UCSD-AML1 (cell line): ENCODE measurements at regions not wholly inside any gene's neighbourhood (a gene's known extent, or its start where the extent isn't known, plus 50 kb on each side); places are given as distances from the start of the nearest gene placed in this dataset.

ENCODE experiments used
- DNase-seq: peaks from one replicate; lab custom pipeline; 2025; ENCODE audit not compliant: unreplicated experiment; lab: John Stamatoyannopoulos, UW

DNA sequence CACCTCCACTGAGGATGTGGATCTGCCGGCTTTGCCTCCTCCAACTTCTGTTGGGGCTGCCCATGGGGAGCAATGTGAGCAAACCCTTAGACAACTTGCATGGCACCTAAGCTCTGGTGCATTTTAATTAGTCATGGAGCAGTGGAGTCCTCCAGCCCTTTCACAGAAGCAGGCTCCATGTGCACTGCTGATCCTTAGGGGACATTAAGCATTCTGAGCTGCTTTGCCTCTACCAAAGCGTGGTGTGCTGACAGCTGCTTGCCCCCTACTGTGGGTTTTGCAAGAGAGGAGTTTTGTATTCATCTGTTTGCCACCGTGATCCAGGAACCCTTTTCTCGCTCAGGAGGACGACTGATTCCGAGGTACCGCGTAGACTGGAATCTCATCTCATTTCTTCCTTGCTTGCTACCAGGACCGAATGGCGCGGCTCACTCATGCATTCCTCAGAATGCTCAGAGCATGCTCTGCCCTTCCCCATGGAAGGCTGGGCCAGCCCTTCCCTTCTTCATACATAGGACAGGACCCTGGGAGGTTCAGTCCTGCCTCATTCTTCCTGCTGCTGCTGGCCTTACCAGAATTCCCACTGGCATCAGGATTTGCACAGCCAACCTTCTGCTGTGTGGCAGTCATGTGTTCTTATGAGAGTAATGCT, 432.5 kb downstream of the GADD45G start:
- no peak for DNase-seq

DNA sequence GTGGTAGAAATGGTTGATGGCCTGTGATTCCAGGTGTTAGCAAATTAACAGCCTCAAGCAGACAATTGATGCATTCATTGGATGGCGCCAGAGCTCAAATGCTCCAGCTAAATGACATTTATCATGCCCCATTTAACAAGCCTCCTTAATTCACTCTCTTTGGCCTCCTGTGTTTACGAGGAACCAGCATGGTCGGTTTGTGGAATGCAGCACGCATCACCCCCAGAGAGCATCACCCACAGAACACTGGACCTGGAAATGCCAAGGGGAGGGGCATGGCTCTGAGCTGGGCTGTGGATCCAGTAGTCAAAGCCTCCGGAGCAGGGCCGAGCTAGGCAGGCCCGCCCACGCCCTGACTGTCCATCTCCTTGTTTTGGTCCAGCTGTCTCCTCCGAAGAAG, 434.0 kb downstream of the GADD45G start:
- no peak for DNase-seq

DNA sequence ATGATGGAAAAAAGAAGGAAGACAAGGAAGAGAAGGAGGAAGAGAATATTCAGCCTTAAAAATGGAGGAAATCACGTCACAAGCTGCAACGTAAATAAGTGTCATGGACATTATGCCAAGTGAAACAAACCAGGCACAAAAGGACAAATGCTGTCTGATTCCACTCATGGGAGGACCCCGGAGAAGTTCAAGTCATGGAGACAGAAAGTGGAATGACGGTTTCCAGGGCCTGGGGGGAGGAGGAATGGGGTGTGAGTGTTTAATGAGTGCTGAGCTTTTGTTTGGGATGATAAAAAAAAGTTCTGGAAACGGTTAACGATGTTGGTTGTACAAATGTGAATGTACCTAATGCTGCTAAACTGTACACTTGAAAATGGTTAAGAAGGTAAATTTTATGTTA, 439.5 kb downstream of the GADD45G start:
- DNase-seq = no peak

DNA sequence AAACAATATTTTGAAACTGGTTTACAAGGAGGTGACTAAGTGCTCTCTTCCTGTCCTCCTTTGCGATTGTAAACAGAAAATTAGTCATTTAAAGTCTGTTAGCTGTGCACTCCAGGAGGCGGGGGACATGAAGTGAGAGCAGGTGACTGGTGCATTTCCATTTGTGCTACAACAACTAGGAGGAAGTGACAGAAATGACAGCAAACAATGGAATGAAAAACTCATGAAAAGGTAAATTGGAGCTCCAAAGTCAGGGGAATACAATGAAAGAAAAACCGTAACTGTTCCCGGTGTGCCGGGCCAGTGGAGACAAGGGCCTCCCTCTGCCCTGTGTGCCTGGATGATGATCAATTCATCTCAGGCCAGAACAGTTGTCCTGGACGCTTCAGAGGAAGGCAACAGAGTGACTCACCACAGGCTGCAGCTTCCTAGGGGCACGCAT, 439.9 kb downstream of the GADD45G start:
- DNase-seq = no peak

DNA sequence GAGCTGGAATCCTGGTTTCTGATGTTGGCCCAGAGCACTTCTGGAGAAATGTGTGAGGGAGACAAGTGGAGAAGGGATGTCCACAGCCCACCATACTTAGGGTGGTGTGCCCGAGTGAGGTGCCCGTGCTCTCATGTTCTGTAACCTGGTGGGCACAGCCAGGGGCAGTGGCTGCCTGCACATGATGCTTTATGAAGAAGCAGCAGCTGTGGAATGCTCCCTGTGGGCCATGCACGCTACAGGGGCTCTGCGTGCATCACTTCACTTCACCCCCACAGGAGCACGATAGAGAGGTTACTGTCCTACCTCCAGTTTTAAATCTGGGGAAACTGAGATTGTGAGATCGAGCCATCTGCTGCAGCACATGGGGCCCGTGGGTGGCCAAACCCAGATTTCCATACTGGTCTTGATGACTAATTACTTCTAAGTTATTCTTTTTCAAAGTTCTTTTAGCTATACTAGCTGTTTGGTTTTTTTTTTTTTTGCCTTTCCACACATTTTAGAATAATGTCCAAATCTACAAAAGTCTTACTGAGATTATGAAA, 441.6 kb downstream of the GADD45G start:
- no peak for DNase-seq

DNA sequence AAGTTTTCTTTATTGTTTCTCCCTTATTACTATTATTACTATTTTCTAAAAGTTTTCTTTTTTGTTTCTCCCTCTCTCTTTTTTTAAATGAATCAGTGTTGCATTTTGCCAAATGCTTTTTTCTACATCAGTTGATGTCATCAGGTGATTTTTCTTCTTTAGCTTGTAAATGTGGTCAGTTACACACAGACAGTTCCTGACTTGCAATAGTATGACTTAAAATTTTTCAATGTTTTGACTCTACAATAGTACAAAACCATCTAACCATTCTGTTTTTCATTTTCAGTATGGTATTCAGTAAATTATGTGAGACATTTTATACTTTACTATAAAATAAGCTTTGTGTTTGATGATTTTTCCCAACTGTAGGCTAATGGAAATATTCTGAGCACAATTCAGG, 443.0 kb downstream of the GADD45G start:
- no peak for DNase-seq

DNA sequence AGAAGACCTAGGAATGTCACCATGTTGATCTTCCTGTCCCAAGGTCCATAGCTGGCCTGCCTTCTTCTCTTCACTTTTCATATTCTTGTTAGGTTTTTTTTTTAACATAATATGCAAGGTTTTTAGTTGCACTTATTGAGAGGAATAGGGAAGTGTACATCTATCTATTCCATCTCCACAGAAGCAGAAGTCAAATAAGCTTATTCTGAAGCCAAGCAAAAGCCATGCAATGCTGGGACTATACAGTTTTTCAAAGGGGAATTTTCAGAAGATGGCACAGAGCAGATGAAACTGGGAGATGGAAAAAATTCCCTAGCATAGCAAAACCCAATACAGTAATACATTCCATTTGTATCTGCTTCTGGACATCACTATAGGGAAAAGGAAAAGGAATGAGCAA, 447.6 kb downstream of the GADD45G start:
- DNase-seq = no peak

DNA sequence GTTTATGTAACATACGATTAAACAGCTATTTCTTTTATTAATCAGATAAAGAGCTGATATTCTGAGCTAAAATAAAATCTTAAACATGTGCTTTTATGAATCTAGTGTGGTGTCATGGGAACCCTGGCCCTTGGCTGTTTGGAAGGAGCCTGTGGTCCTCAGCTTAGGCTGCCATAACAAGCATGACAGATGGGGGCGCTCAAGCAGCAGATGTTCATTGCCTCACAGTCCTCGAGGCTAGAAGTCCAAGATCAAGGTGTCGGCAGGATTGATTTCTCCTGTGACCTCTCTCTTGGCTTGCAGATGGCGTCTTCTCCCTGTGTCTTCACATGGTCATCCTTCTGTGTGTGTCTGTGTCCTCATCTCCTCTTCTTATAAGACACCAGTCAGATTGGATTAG, 448.2 kb downstream of the GADD45G start:
- DNase-seq = no peak

DNA sequence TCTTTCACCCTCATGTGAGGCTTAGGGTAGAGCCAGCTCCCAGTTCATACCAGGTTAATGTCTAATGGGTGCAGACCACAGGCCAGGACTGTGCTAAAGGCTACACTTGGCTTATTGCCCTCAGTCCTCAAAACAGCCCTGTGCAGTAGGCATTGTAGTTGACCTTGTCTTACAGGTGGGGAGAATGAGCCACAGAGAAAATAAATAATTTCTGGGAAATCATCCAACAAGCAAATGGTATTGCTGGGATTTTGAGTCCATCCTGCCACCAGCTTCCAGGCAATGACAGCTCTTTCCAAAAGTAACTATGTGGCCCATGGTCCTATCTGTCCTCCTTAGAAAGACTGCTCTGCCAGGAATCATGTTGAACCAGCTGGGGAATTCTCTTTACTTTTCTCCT, 450.0 kb downstream of the GADD45G start:
- DNase-seq = no peak

DNA sequence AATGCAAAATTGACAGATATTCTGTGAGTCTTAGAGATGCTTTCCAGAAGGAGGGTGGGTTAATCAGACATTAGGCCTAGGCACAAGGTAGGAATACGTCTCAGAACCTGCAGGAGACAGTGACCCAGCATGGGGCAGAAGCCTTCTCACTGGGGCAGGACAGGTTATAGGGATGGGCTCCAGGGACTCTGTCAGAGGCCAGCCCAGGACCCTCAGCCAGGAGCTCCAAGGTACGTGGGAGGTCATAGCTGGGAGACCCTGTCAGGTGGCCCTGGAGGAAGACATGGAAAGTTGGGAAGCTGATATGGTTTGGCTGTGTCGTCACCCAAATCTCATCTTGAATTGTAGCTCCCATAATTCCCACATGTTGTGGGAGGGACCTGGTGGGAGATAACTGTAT, 450.4 kb downstream of the GADD45G start:
- no peak for DNase-seq

DNA sequence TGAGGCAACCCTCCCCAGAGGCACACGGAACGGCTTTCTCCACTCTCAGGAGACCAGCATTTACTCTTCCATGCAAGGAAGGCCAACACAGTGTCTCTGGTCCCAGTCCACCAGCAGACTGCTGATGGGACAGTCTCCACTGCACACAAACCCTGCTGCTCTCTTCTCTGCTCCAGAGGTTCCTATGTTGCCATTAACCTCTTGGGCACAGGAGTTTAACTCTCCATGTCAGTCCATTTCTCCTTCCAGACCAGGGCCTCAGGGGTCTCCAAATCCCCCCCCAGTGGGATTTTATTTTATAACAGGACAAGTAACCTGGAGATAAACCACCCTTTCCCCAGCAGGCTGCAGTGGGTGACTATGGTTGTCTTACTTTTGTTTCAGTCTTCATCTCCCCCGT, 452.5 kb downstream of the GADD45G start:
- no peak for DNase-seq

DNA sequence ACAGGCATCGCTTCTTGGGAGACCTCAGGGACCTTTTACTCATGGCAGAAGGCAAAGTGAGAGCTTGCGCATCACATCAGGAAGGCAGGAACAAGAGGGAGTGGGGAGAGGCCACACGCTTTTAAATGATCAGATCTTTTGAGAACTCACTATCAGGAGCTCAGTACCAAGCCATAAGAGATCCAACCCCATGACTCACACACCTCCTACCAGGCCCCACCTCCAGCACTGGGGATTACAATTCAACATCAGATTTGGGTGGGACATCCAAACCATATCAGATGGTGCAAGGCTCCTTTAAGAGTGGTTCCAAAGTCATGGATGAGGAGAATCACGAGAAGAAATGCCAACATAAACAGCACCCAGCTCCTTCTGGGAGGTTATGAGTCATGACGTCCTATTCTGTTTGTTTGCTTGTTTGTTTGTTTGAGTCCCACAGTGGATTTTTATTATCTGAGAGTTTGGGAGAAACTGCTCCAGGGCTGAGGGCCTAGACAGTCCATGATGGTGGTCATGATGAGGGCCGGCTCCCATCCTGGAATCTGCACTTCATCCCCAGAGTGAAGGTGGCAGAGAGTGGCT, 453.5 kb downstream of the GADD45G start:
- no peak for DNase-seq

DNA sequence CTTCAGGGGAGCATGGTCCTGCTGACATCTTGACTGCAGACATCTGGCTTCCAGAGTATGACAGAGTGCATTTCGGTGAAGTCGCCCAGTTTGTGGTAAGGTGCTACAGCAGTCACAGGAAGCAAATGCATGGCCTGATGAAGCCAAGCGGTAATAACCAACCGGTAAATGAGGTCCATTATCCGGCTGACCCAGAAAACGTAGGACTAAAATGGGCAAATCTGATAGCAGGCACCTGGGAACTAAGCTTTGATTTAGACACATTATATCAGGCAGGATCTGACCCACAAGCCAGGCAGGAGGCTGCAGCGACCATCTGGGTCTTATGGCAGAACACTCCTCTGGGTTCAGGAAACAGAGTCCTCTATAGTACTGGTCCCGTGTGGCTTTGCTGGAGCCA, 454.6 kb downstream of the GADD45G start:
- no peak for DNase-seq

DNA sequence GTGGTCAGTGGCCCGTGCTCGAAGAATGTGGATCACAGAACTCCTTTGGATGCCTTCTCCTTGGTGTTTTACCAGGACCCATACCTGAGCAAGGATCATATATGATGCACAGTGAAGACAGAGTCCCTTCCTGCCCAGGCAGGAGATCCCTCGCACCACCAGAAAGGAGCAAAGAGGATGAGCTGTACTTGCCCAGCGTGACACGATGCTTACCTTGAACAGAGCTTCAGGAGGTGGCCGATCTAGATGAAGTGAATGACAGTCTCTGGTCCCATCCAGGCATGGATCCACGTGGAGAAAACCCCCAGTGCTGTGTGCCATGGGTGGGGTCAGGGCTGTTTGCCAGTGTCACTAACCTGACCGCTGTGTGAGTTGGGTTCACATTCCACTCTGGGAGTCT, 455.4 kb downstream of the GADD45G start:
- DNase-seq = no peak

DNA sequence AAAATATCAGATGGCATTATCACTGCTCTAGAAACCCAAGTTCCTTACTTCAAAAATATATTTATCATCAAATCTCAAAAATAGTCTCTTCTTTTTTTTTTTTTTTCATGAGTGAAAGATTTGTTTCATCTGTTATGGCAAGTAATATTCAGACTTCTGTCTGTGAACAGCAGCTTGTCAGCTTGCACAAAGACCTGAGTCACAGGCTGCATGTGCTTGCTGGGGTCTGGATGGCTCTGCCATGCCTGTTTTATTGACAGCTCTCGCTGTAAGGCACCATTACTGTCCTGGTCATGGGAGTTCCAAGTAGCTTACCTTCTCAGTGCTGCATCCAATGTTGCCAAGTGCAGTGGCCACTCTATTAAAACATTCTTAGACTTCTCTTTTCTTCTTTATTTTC, 456.4 kb downstream of the GADD45G start:
- no peak for DNase-seq

DNA sequence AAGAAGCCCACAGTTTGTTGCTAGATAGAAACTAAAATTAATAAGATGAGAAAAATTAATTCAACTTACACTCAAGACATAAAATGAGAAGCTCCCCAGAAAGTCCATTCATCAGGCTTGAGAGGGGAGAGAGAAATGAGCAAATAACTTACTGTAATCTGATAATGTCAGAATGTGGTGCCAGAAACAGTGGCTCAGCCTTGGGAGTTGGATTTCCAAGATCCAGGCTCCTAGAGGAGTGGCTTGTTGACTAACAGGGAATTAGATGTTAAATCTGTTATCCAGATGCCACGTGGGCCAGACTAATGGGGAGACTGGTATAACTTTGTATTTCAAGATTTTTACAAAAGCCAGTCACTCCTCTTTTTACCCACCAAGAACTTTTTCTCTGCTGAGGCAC, 458.2 kb downstream of the GADD45G start:
- DNase-seq = no peak

DNA sequence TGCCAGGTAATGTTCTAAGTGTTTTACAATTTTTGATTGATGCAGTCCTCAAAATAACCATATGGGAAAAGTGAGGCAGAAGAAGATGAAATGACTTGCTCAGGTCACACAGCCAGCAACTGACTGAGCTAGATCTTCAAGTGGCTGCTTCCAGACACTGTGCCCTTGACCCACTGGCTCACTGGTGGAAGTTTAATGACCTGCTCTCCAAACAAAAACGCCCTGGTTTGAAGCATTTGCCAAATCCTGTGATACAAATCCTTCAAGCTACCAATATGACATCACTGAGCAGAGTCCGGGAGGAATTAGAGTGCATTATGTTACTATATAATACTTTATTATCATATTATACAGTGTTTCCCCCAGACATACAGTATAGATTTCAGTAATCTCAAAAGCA, 459.4 kb downstream of the GADD45G start:
- no peak for DNase-seq

DNA sequence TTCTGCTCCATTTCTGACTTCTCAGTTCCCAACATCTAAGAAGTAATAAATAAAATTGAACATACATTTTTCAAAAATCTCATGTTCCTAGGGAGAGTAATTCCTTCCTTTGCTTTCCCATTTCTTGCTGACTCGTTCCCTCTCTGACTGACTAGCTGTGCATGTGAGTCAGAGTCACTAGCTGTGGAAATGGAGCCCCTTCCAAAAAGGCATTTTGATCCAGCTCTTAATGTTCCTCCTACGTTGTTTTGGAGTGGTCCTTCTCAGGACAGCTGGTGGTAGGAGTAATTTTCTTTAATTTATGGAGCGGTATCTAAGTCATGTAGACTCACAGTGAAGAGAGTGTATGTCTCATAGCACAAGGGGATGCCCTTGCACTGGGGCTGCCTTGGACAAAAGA, 460.2 kb downstream of the GADD45G start:
- DNase-seq = no peak

DNA sequence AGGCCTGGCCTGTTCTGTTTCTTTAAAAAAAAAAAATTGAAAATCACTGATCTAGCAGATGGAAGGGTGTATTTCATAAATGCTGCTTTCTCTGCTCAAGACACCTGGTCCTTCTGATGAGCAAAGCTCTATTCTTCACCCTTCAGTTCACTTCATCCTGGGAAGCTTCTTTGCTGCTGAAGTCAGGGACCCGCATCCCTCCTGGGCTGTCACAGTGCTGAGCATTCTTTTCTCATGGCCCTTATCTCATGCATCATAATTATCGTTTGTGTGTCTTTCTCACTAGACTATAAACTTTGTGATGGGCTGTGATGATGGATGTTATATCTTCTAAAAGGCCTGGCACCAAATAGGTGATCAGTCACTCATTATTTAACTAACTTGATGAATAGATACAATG, 461.0 kb downstream of the GADD45G start:
- DNase-seq = no peak

DNA sequence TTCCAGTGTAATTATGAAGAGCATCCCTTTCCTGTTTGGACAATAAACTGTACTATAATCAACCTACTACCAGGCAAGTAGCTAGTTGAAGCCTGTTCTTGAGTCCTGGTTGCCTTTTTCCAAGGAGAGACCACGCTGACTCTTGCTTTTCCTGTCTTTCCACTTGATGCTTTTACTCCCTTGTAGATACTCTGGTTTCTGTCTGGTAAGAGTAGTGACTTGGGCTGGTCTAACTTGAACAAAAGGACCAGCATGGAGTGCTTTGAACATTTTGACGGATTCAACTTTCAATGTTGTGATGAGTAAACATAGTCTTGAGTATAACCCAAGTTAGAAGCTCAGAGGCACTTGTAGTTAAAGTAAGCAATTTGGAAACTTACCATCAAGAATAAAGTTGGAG, 464.3 kb downstream of the GADD45G start:
- no peak for DNase-seq

DNA sequence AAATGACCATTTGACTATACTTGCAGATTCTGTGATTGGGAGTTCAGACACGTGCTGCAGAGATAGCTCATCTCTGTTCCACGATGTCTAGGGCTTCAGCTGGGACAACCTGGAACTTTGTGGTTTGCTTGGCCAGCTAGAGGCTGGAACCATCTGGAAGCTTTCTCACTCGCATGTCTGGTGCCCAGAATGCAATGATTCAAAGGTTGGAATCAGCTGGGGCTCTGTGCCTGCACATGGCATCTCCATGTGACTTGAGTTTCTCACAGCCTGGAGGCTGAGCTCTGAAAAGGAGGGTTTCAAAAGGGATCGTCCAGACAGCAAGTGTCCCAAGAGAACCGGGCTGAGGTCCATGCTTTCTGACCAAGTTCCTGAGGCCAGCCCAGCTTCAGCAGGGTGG, 465.2 kb downstream of the GADD45G start:
- no peak for DNase-seq

DNA sequence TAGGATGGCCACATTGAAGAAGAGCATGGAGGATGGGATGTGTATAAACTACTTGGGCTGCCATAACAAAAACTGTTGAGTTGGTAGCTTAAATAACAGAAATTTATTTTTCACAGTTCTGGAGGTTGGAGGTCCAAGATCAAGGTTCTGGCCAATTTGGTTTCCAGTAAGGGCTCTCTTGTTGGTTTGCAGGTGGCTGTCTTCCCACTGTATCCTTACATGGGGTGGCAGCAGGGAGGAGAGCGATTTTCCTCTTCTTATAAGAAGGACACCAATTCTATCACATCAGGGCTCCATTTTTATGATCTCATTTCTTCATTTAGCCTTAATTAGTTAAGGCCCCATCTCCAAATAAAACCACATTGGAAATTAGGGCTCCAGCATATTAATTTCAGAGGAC, 465.7 kb downstream of the GADD45G start:
- no peak for DNase-seq
